ENCODE measurements at regions not wholly inside any gene's neighbourhood (a gene's known extent, or its start where the extent isn't known, plus 50 kb on each side); places are given as distances from the start of the nearest gene placed in this dataset.

GRCh38 chr7:92924800-92925199 lies 88.4 kb upstream of the CDK6 start:
- CTCF ChIA-PET (ENCODE audit: partially characterized antibody) = interaction anchor here (1.9 to 2.4 kb wide), 2 partner anchors 9 to 44 kb away, joined by 4 to 6 read pairs; no protein-coding TSS in a partner anchor
- no peak overlapping the region for H3K14ac ChIP-seq (ENCODE audit: insufficient read length)
- TF ChIP-seq EGR1 (IDR thresholded peaks at IDR 0.05; ENCODE audit: borderline replicate concordance, low read depth, low read length) (no peak), BRCA1 (IDR thresholded peaks at IDR 0.05; ENCODE audit: low read depth, low read length) (no peak), CHD1 (IDR thresholded peaks at IDR 0.05; ENCODE audit: low read depth, low read length) (no peak), BCL11A (IDR thresholded peaks at IDR 0.05; ENCODE audit: low read depth in 2 of 2, low read length in 2 of 2) (no peak), RBBP5 (IDR thresholded peaks at IDR 0.05; ENCODE audit: borderline replicate concordance, low read depth, low read length) (no peak), HDAC2 (IDR thresholded peaks at IDR 0.05; ENCODE audit: borderline replicate concordance in 1 of 2, low read depth in 2 of 2, low read length in 2 of 2) (no peak), POLR2AphosphoS5 (IDR thresholded peaks at IDR 0.05; ENCODE audit: low read depth, low read length) (no peak), CTBP2 (IDR thresholded peaks at IDR 0.05; ENCODE audit: borderline replicate concordance, insufficient read depth, insufficient read length, low read length) (no peak), SIRT6 (IDR thresholded peaks at IDR 0.05; ENCODE audit: low read length) (no peak), SP1 (IDR thresholded peaks at IDR 0.05; ENCODE audit: low read depth, low read length) (no peak), EZH2 (IDR thresholded peaks at IDR 0.05; ENCODE audit: low read depth, low read length, severe bottlenecking) (no peak), TAF1 (IDR thresholded peaks at IDR 0.05; ENCODE audit: low read depth, low read length) (no peak), ZNF274 (IDR thresholded peaks at IDR 0.05; ENCODE audit: borderline replicate concordance, extremely low read depth, low read length) (no peak), USF2 (IDR thresholded peaks at IDR 0.05; ENCODE audit: low read length) (no peak)

More at GRCh38 chr7:92924800-92925199, 88.4 kb upstream of the CDK6 start:
- WGBS, 2 experiments (ENCODE audit: extremely low coverage in 1 of 2, insufficient coverage in 1 of 2, insufficient read length in 1 of 2, insufficient replicate concordance in 2 of 2, low coverage in 1 of 2, low lambda C conversion rate in 2 of 2, missing lambda C conversion rate in 1 of 2) = 87% methylated on average over 14 of the region's 15 CpGs; no CpG with 5 or more reads in 1 of the 2 experiments
- no peak overlapping the region for H3K9ac ChIP-seq (replicated peaks in 1 of 4; ENCODE audit: extremely low read depth in 1 of 4, low read depth in 3 of 4, low read length in 3 of 4)
- no peaks in the 10 kb centered on the region for H3K79me1 ChIP-seq (ENCODE audit: low read depth, low read length)
- H2BK12ac ChIP-seq (ENCODE audit: low read depth, low read length) = peak overlapping the region; percentile 39; the same call in 1 of the 2 replicates
- no peak overlapping the region; the same call in 1 of the 2 replicates for H3K18ac ChIP-seq (ENCODE audit: extremely low read depth, low read length)
- H3K27ac ChIP-seq (ENCODE audit: low read depth, low read length) = no peak overlapping the region
- no peak overlapping the region for H3K4me2 ChIP-seq (ENCODE audit: insufficient read depth in 1 of 2, low read depth in 2 of 2, low read length in 2 of 2)
- no peak overlapping the region for H2BK15ac ChIP-seq (ENCODE audit: low read length)
- H2AK5ac ChIP-seq (ENCODE audit: low read depth, low read length) = no peak overlapping the region
- DNase-seq (ENCODE audit: low read depth in 1 of 2, low spot score in 2 of 2) (no peak), FAIRE-seq (no peak)
- H3K36me3 ChIP-seq (ENCODE audit: control insufficient read depth in 2 of 4, insufficient read depth in 4 of 4, low read length in 3 of 4) = no peaks in the 10 kb centered on the region
- no peak overlapping the region for H4K91ac ChIP-seq (replicated peaks; ENCODE audit: insufficient read length, low read length)
- H4K5ac ChIP-seq (ENCODE audit: insufficient read length, low read depth, low read length) = no peak overlapping the region
- H2BK5ac ChIP-seq (ENCODE audit: low read depth, low read length) = no peak overlapping the region
- H2BK20ac ChIP-seq (ENCODE audit: low read length) = no peak overlapping the region
- H3K56ac ChIP-seq (replicated peaks; ENCODE audit: insufficient read length, low read depth, low read length) = no peak overlapping the region
- no peaks in the 10 kb centered on the region for H3K23me2 ChIP-seq (ENCODE audit: low read depth, low read length)
- H4K8ac ChIP-seq (ENCODE audit: extremely low read depth, insufficient read depth, low read length) = 0 out of 2 replicates have a peak overlapping the region, but pooled peaks have one; percentile 25
- H3K79me2 ChIP-seq (ENCODE audit: control insufficient read depth in 1 of 2, insufficient read depth in 2 of 2, low read length in 2 of 2) = no peaks in the 10 kb centered on the region
- H2AFZ ChIP-seq (ENCODE audit: low read length) = no peak overlapping the region
- no peak overlapping the region for H3K4ac ChIP-seq (replicated peaks; ENCODE audit: insufficient read length, low read depth, low read length)
- peaks cover 3 to 12% (median 8%) of the 10 kb centered on the region in 4 experiments; a peak in 6 of 7 replicates for H3K4me1 ChIP-seq (replicated peaks in 1 of 4; ENCODE audit: control insufficient read depth in 3 of 4, insufficient read depth in 4 of 4, low read length in 3 of 4)
- H2BK120ac ChIP-seq (replicated peaks; ENCODE audit: low read depth, low read length) = no peak overlapping the region
- H3K4me3 ChIP-seq (ENCODE audit: extremely low read depth in 1 of 4, insufficient read depth in 2 of 4, low read depth in 3 of 4, low read length in 4 of 4) = no peak overlapping the region
- POLR2A ChIA-PET (ENCODE audit: partially characterized antibody) = interaction anchor here (0.6 to 1.5 kb wide), 2 partner anchors 24 to 335 kb away, joined by 3 read pairs; partner anchors contain the start of gene FAM133B
- H3K27me3 ChIP-seq (replicated peaks in 1 of 4; ENCODE audit: control insufficient read depth in 3 of 4, extremely low read depth in 1 of 4, insufficient read depth in 3 of 4, low read length in 3 of 4) = no peaks in the 10 kb centered on the region
- H3K9me3 ChIP-seq (ENCODE audit: insufficient read depth in 2 of 2, low read depth in 1 of 2, low read length in 1 of 2) = peaks cover 3 to 5% of the 10 kb centered on the region in 2 experiments; a peak in 2 of 4 replicates
- no peak overlapping the region for H3K23ac ChIP-seq (ENCODE audit: insufficient read length)
- no peaks in the 10 kb centered on the region for H4K20me1 ChIP-seq (replicated peaks in 1 of 2; ENCODE audit: control insufficient read depth in 1 of 2, insufficient read depth in 2 of 2, low read length in 2 of 2)
